ENCODE measurements at regions not wholly inside any gene's neighbourhood (a gene's known extent, or its start where the extent isn't known, plus 50 kb on each side); places are given as distances from the start of the nearest gene placed in this dataset.

GRCh38 chr2:122598784-122599183, 843.3 kb downstream of the TSN start:
- WGBS, 2 donors = 72 to 80% methylated on average over 1 of the region's 1 CpG

GRCh38 chr2:122610948-122611609, 855.6 kb downstream of the TSN start:
- Histone ChIP-seq H3K27me3 (no peaks in the 10 kb centered on the region), H3K36me3 (no peaks in the 10 kb centered on the region), H3K9me3 (no peaks in the 10 kb centered on the region), H3K4me1 (no peaks in the 10 kb centered on the region), H3K27ac (no peak overlapping the region), H3K4me3 (no peak overlapping the region)
- DNase-seq = no peak
- intact Hi-C loops (cut with DNase I) = no loop called here
- no peak for TF ChIP-seq POLR2A (IDR thresholded peaks at IDR 0.05)
- TF ChIP-seq CTCF (IDR thresholded peaks at IDR 0.05) = no peak
- 71 to 72% methylated on average over 3 of the region's 3 CpGs for WGBS, 2 donors

More at GRCh38 chr2:122598784-122599183, 843.3 kb downstream of the TSN start:
- Histone ChIP-seq H3K27ac (no peak overlapping the region), H3K9me3 (no peaks in the 10 kb centered on the region), H3K36me3 (no peaks in the 10 kb centered on the region), H3K4me1 (no peaks in the 10 kb centered on the region), H3K27me3 (no peaks in the 10 kb centered on the region), H3K4me3 (no peak overlapping the region)
- TF ChIP-seq CTCF (IDR thresholded peaks at IDR 0.05) (no peak), POLR2A (IDR thresholded peaks at IDR 0.05) (no peak)
- DNase-seq = no peak
- intact Hi-C loops (cut with DNase I) = no loop called here

- Histone ChIP-seq H3K4me3 (no peak overlapping the region), H3K27ac (no peak overlapping the region), H3K36me3 (no peaks in the 10 kb centered on the region), H3K27me3 (no peaks in the 10 kb centered on the region), H3K9me3 (peaks cover 0 to 4% (median 0%) of the 10 kb centered on the region in 3 donors), H3K4me1 (no peaks in the 10 kb centered on the region)
- TF ChIP-seq CTCF (IDR thresholded peaks at IDR 0.05) (no peak), POLR2A (IDR thresholded peaks at IDR 0.05) (no peak)
- intact Hi-C loops (cut with DNase I) = no loop called here
- WGBS, 2 donors = 39 to 65% methylated on average over 3 of the region's 3 CpGs
- DNase-seq = no peak
Observed at GRCh38 chr2:122622934-122623333, 867.5 kb downstream of the TSN start.

GRCh38 chr2:122627388-122627787, 871.9 kb downstream of the TSN start:
- TF ChIP-seq CTCF (IDR thresholded peaks at IDR 0.05) = no peak
- H3K36me3 ChIP-seq = no peaks in the 10 kb centered on the region
- no peak overlapping the region for H3K27ac ChIP-seq
- no peaks in the 10 kb centered on the region for H3K4me1 ChIP-seq
- intact Hi-C loops (cut with DNase I) = no loop called here
- no peaks in the 10 kb centered on the region for H3K27me3 ChIP-seq
- H3K4me3 ChIP-seq = no peak overlapping the region
- WGBS, 2 donors = 35 to 58% methylated on average over 3 of the region's 3 CpGs
- DNase-seq = no peak
- peaks cover 0 to 4% (median 0%) of the 10 kb centered on the region in 3 donors for H3K9me3 ChIP-seq

GRCh38 chr2:122634256-122634655, 878.8 kb downstream of the TSN start:
- 27 to 29% methylated on average over 1 of the region's 1 CpG for WGBS, 2 donors
- intact Hi-C loops (cut with DNase I) = no loop called here
- H3K9me3 ChIP-seq = no peaks in the 10 kb centered on the region
- H3K27ac ChIP-seq = no peak overlapping the region
- no peak for DNase-seq
- no peaks in the 10 kb centered on the region for H3K27me3 ChIP-seq
- no peaks in the 10 kb centered on the region for H3K36me3 ChIP-seq
- no peak overlapping the region for H3K4me3 ChIP-seq
- TF ChIP-seq POLR2A (IDR thresholded peaks at IDR 0.05) (no peak), CTCF (IDR thresholded peaks at IDR 0.05) (no peak)
- H3K4me1 ChIP-seq = no peaks in the 10 kb centered on the region

All from esophagus squamous epithelium (tissue), 5 donors.